ENCODE measurements at regions not wholly inside any gene's neighbourhood (a gene's known extent, or its start where the extent isn't known, plus 50 kb on each side); places are given as distances from the start of the nearest gene placed in this dataset.

GRCh38 chr10:111762114-111762513 lies 421.5 kb downstream of the GPAM start:
- peaks cover 29% of the 10 kb centered on the region for H3K27me3 ChIP-seq (ENCODE audit: low read depth)
- DNase-seq, result no peak
- no peak overlapping the region for H3K4me3 ChIP-seq
- no peaks in the 10 kb centered on the region for H3K4me1 ChIP-seq
- no peaks in the 10 kb centered on the region for H3K9me3 ChIP-seq (replicated peaks)
- intact Hi-C loops (cut with micrococcal nuclease), result no loop called here
- H3K27ac ChIP-seq (replicated peaks), result no peak overlapping the region
- no peak for TF ChIP-seq CTCF (IDR thresholded peaks at IDR 0.05; ENCODE audit: borderline replicate concordance)
- no peaks in the 10 kb centered on the region for H3K36me3 ChIP-seq

- H3K36me3 ChIP-seq, result no peaks in the 10 kb centered on the region
- no peak overlapping the region for H3K4me3 ChIP-seq
- H3K27me3 ChIP-seq (ENCODE audit: low read depth), result peaks cover 21% of the 10 kb centered on the region
- intact Hi-C loops (cut with micrococcal nuclease), result no loop called here
- peaks cover 21% of the 10 kb centered on the region for H3K9me3 ChIP-seq (replicated peaks)
- H3K27ac ChIP-seq (replicated peaks), result no peak overlapping the region
- DNase-seq, result no peak
- TF ChIP-seq CTCF (IDR thresholded peaks at IDR 0.05; ENCODE audit: borderline replicate concordance), result no peak
- H3K4me1 ChIP-seq, result no peaks in the 10 kb centered on the region
These were observed 418.3 kb downstream of the GPAM start for GRCh38 chr10:111765216-111765615.

- TF ChIP-seq CTCF (IDR thresholded peaks at IDR 0.05; ENCODE audit: borderline replicate concordance), result no peak
- H3K9me3 ChIP-seq (replicated peaks), result peaks cover 24% of the 10 kb centered on the region
- H3K36me3 ChIP-seq, result no peaks in the 10 kb centered on the region
- no peak for DNase-seq
- peaks cover 10% of the 10 kb centered on the region for H3K27me3 ChIP-seq (ENCODE audit: low read depth)
- no peak overlapping the region for H3K4me3 ChIP-seq
- H3K4me1 ChIP-seq, result no peaks in the 10 kb centered on the region
- H3K27ac ChIP-seq (replicated peaks), result no peak overlapping the region
- intact Hi-C loops (cut with micrococcal nuclease), result no loop called here
These were observed 417.1 kb downstream of the GPAM start for GRCh38 chr10:111766464-111766863.

- Histone ChIP-seq H3K4me3 (no peak overlapping the region), H3K9me3 (replicated peaks) (peaks cover 24% of the 10 kb centered on the region), H3K36me3 (no peaks in the 10 kb centered on the region), H3K27me3 (ENCODE audit: low read depth) (peaks cover under 1% of the 10 kb centered on the region), H3K4me1 (no peaks in the 10 kb centered on the region), H3K27ac (replicated peaks) (no peak overlapping the region)
- intact Hi-C loops (cut with micrococcal nuclease), result no loop called here
- DNase-seq, result no peak
- TF ChIP-seq CTCF (IDR thresholded peaks at IDR 0.05; ENCODE audit: borderline replicate concordance), result no peak
These were observed 415.9 kb downstream of the GPAM start for GRCh38 chr10:111767661-111768060.

- no peak for TF ChIP-seq CTCF (IDR thresholded peaks at IDR 0.05; ENCODE audit: borderline replicate concordance)
- Histone ChIP-seq H3K27ac (replicated peaks) (no peak overlapping the region), H3K4me1 (no peaks in the 10 kb centered on the region), H3K27me3 (ENCODE audit: low read depth) (peaks cover 14% of the 10 kb centered on the region), H3K4me3 (no peak overlapping the region), H3K9me3 (replicated peaks) (peaks cover 7% of the 10 kb centered on the region), H3K36me3 (no peaks in the 10 kb centered on the region)
- DNase-seq, result no peak
- intact Hi-C loops (cut with micrococcal nuclease), result no loop called here
These were observed 409.6 kb downstream of the GPAM start for GRCh38 chr10:111773950-111774349.

GRCh38 chr10:111774486-111774885 lies 409.1 kb downstream of the GPAM start:
- H3K27ac ChIP-seq (replicated peaks), result no peak overlapping the region
- no peaks in the 10 kb centered on the region for H3K36me3 ChIP-seq
- DNase-seq, result no peak
- peaks cover 14% of the 10 kb centered on the region for H3K27me3 ChIP-seq (ENCODE audit: low read depth)
- no peak overlapping the region for H3K4me3 ChIP-seq
- TF ChIP-seq CTCF (IDR thresholded peaks at IDR 0.05; ENCODE audit: borderline replicate concordance), result no peak
- peaks cover 7% of the 10 kb centered on the region for H3K9me3 ChIP-seq (replicated peaks)
- intact Hi-C loops (cut with micrococcal nuclease), result no loop called here
- H3K4me1 ChIP-seq, result no peaks in the 10 kb centered on the region
